ENCODE measurements at regions not wholly inside any gene's neighbourhood (a gene's known extent, or its start where the extent isn't known, plus 50 kb on each side); places are given as distances from the start of the nearest gene placed in this dataset.

DNA sequence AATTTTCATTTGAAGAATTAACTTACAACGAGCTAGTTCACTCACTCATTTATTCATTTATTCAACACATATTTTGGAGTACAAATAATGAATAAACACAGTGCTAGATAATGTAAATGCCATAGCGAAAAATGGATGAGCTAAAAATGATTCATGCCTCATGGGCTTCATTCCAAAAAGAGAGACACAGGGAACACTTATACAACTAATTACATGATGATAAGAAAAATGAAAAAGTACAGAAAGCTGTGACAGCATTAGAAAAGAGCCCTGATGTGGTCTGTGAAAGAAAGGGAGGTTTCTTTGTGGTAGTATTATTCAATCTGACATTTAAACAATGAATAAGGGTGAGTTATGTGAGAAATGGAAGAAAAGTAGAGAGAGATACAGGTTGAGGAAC is 726.4 kb downstream of the AMY1C start:
- Histone ChIP-seq H3K4me3 (no peak overlapping the region), H3K9me3 (no peaks in the 10 kb centered on the region), H3K4me1 (replicated peaks) (no peaks in the 10 kb centered on the region), H3K27ac (no peak overlapping the region), H3K27me3 (replicated peaks; ENCODE audit: insufficient read depth) (no peaks in the 10 kb centered on the region), H3K36me3 (no peaks in the 10 kb centered on the region)
- WGBS = 63% methylated on average over 2 of the region's 2 CpGs
- DNase-seq (ENCODE audit: low spot score) = no peak
- intact Hi-C loops (cut with DNase I) = no loop called here
- TF ChIP-seq POLR2AphosphoS5 (IDR thresholded peaks at IDR 0.05) = no peak
- TF ChIP-seq, protein P1, sequence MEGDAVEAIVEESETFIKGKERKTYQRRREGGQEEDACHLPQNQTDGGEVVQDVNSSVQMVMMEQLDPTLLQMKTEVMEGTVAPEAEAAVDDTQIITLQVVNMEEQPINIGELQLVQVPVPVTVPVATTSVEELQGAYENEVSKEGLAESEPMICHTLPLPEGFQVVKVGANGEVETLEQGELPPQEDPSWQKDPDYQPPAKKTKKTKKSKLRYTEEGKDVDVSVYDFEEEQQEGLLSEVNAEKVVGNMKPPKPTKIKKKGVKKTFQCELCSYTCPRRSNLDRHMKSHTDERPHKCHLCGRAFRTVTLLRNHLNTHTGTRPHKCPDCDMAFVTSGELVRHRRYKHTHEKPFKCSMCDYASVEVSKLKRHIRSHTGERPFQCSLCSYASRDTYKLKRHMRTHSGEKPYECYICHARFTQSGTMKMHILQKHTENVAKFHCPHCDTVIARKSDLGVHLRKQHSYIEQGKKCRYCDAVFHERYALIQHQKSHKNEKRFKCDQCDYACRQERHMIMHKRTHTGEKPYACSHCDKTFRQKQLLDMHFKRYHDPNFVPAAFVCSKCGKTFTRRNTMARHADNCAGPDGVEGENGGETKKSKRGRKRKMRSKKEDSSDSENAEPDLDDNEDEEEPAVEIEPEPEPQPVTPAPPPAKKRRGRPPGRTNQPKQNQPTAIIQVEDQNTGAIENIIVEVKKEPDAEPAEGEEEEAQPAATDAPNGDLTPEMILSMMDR (IDR thresholded peaks at IDR 0.05) = no peak
- no peak for TF ChIP-seq POLR2A (IDR thresholded peaks at IDR 0.05)

DNA sequence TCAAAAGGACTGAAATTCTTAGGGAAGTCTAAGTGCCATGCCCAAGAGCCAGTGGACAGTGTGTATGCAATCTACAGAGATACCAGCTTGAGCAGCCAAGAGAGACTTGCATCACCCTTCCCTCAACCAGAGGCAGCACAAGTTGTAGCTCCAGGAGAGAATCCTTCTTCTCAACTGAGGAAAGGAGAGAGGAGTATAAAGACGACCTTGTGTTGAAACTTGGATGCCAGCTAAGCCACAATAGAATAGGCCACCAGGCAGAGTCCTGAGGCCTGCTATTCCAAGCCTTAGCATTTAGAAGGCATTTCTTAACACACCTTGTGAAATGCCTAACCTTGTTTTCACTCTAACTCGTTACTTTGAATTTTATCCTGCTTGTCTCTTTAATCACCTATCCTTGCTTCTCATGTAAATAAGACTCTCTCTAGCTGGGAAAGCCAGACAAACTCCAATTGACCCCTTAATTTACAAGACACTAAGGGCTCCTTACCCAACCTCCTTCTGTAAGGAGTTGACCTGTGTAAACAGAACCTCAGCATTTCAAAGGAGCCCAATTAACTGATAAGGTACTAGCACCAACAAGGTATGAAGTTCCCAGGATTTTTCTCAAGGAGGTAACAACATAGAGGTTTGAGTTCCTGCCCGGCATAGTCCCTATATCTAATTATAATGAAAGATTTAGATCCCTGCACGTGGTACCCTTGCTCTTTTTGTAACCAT is 738.8 kb downstream of the AMY1C start:
- no peak for TF ChIP-seq POLR2AphosphoS5 (IDR thresholded peaks at IDR 0.05)
- no peak for TF ChIP-seq POLR2A (IDR thresholded peaks at IDR 0.05)
- TF ChIP-seq, protein P1 (IDR thresholded peaks at IDR 0.05) = no peak
- H3K4me3 ChIP-seq = no peak overlapping the region
- no peak overlapping the region for H3K27ac ChIP-seq
- H3K27me3 ChIP-seq (replicated peaks; ENCODE audit: insufficient read depth) = no peaks in the 10 kb centered on the region
- no peaks in the 10 kb centered on the region for H3K36me3 ChIP-seq
- no peaks in the 10 kb centered on the region for H3K9me3 ChIP-seq
- H3K4me1 ChIP-seq (replicated peaks) = no peaks in the 10 kb centered on the region
- 31% methylated on average over 4 of the region's 4 CpGs for WGBS
- intact Hi-C loops (cut with DNase I) = no loop called here
- no peak for DNase-seq (ENCODE audit: low spot score)

DNA sequence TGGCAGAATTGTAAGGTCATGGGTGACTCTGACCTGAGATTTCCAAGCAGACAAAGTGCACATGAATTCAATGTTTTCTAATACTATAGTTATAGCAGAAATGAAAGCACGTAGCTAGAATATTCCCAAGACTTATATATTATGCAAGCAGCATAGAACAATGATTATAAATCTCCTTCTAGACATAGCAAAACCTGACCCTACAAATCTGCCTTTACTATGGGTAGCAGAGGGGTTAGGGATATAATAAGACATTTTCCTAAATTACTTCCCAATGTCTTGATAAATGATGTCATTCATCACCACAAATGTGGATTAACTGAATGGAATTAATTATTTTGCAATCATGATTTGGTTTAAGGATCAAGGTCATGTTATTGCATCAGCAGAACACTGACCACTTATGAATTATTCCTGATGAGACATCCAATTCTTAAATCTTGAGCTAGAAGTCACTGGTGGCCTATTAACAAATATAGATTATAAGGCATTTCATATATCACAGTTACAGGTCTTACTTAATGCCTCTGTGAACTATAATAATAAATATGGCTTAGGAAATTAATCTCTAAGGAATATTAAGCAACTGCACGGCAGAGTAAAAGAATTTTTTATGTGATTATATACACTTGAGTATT is 776.6 kb downstream of the AMY1C start:
- Histone ChIP-seq H3K36me3 (no peaks in the 10 kb centered on the region), H3K27ac (no peak overlapping the region), H3K4me3 (no peak overlapping the region), H3K27me3 (replicated peaks; ENCODE audit: insufficient read depth) (no peaks in the 10 kb centered on the region), H3K9me3 (no peaks in the 10 kb centered on the region), H3K4me1 (replicated peaks) (no peaks in the 10 kb centered on the region)
- intact Hi-C loops (cut with DNase I) = no loop called here
- TF ChIP-seq, protein P1 (IDR thresholded peaks at IDR 0.05) = no peak
- TF ChIP-seq POLR2AphosphoS5 (IDR thresholded peaks at IDR 0.05) = no peak
- no peak for TF ChIP-seq POLR2A (IDR thresholded peaks at IDR 0.05)
- 69% methylated on average over 2 of the region's 2 CpGs for WGBS
- DNase-seq (ENCODE audit: low spot score) = no peak

DNA sequence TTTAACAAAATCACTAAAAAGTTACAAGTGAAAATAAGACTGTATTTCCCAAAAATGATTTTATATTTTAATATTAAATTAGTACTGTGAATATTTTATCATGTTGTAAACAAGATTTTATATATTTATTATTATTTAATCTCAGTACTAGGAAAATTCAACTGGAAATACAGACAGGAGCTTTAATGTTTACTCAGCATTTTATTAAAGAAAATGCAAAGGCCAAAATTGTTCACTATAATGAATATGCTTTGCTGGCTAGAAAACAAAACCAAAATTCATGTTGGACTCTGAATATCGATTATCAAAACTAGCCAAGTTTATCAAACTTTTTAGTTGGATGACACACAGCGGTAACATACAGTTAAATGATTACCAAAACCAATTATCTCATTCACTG is 782.3 kb downstream of the AMY1C start:
- no peak overlapping the region for H3K27ac ChIP-seq
- no peaks in the 10 kb centered on the region for H3K36me3 ChIP-seq
- TF ChIP-seq, protein P1 (IDR thresholded peaks at IDR 0.05) = no peak
- TF ChIP-seq POLR2AphosphoS5 (IDR thresholded peaks at IDR 0.05) (no peak), POLR2A (IDR thresholded peaks at IDR 0.05) (no peak)
- H3K4me1 ChIP-seq (replicated peaks) = no peaks in the 10 kb centered on the region
- H3K9me3 ChIP-seq = no peaks in the 10 kb centered on the region
- intact Hi-C loops (cut with DNase I) = no loop called here
- H3K4me3 ChIP-seq = no peak overlapping the region
- no peaks in the 10 kb centered on the region for H3K27me3 ChIP-seq (replicated peaks; ENCODE audit: insufficient read depth)
- DNase-seq (ENCODE audit: low spot score) = no peak
- WGBS = 82% methylated on average over 2 of the region's 2 CpGs

DNA sequence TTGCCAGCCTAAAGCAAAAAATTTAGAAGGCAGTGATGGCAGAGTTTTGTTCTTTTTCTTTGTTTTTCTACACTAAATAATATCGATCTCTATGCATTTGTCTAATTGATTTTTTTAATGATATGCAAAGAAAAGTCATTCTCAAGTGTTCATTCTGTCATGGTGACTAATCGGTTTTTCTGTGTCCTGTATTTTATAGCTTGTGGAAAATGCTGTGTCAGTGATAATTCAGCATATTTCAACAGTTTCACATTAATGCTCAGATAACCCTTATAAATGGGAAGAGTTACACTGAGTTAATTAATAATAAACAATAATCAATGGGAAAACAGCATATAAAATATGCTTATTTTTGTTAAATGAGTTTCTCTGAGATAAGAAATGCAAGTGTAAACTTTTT is 824.9 kb downstream of the AMY1C start:
- H3K4me1 ChIP-seq (replicated peaks) = no peaks in the 10 kb centered on the region
- TF ChIP-seq POLR2AphosphoS5 (IDR thresholded peaks at IDR 0.05) = no peak
- no peak for TF ChIP-seq POLR2A (IDR thresholded peaks at IDR 0.05)
- TF ChIP-seq, protein P1 (IDR thresholded peaks at IDR 0.05) = no peak
- no peak overlapping the region for H3K27ac ChIP-seq
- no peak overlapping the region for H3K4me3 ChIP-seq
- intact Hi-C loops (cut with DNase I) = no loop called here
- WGBS = 79% methylated on average over 2 of the region's 2 CpGs
- H3K9me3 ChIP-seq = no peaks in the 10 kb centered on the region
- H3K36me3 ChIP-seq = no peaks in the 10 kb centered on the region
- no peak for DNase-seq (ENCODE audit: low spot score)
- H3K27me3 ChIP-seq (replicated peaks; ENCODE audit: insufficient read depth) = no peaks in the 10 kb centered on the region
